H1 (cell line): ENCODE measurements at regions not wholly inside any gene's neighbourhood (a gene's known extent, or its start where the extent isn't known, plus 50 kb on each side); places are given as distances from the start of the nearest gene placed in this dataset.

Experiments
- CTBP2 ChIP-seq: IDR thresholded peaks from 2 replicates; pipeline ENCODE4 v1.7.0; 2011; ENCODE audit warnings: borderline replicate concordance, mild to moderate bottlenecking, moderate library complexity, mixed read lengths, low read length; ENCODE audit not compliant: insufficient read depth, insufficient read length
- SP4 ChIP-seq: IDR thresholded peaks from 2 replicates; pipeline ENCODE4 v1.6.1; 2012; ENCODE audit warnings: low read length, inconsistent platforms
- TF ChIP-seq, protein P1 (sequence below): IDR thresholded peaks from 2 replicates; pipeline ENCODE4 v1.6.1; 2011; ENCODE audit warnings: low read depth, mild to moderate bottlenecking, low read length; ENCODE audit not compliant: insufficient read depth

DNA sequence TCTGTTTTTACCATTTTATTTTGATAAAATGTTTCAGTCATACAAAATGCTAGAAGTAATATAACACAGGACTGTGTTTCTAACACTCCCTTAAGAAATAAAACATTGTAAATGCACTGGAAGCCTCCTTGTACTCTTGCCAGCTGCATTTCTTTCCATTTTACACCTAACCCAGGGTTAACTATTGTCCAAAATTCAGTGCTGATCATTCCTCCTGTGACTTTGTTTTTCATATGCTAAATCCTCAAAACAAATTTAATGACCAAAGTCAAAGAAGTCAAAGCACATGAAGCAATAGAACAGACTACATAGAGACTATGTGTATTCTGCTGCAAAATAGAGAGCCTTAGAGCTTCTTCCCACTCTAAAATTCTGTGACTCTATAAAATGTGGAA is 420.3 kb upstream of the PRICKLE1 start (continued):
- TF ChIP-seq, protein P1, sequence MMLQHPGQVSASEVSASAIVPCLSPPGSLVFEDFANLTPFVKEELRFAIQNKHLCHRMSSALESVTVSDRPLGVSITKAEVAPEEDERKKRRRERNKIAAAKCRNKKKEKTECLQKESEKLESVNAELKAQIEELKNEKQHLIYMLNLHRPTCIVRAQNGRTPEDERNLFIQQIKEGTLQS: no peak
- no peak for TF ChIP-seq SP4
- TF ChIP-seq CTBP2: no peak
